Activated CD4-positive, alpha-beta T cell treated with anti-CD3 and anti-CD28 coated beads, Interleukin-2, amount 50 U/mL, for 1 hour (primary cell): ENCODE measurements at regions not wholly inside any gene's neighbourhood (a gene's known extent, or its start where the extent isn't known, plus 50 kb on each side); places are given as distances from the start of the nearest gene placed in this dataset.

ENCODE experiments used
- DNase-seq: peaks from one replicate; pipeline ENCODE4 v3.0.0-alpha.2; 2020

GRCh38 chr10:124301736-124302135, 117.0 kb downstream of the OAT start:
- no peak for DNase-seq

GRCh38 chr10:124300735-124301134, 118.0 kb downstream of the OAT start:
- DNase-seq: no peak

- no peak for DNase-seq
Observed at GRCh38 chr10:124300224-124300623, 118.5 kb downstream of the OAT start.

- no peak for DNase-seq
Observed at GRCh38 chr10:124299696-124300095, 119.0 kb downstream of the OAT start.

GRCh38 chr10:124298891-124299290, 119.8 kb downstream of the OAT start:
- no peak for DNase-seq

- DNase-seq: no peak
Observed at GRCh38 chr10:124296813-124297788, 121.6 kb downstream of the OAT start.

GRCh38 chr10:124296121-124296812, 122.5 kb downstream of the OAT start:
- DNase-seq: no peak

GRCh38 chr10:124294811-124295770, 123.6 kb downstream of the OAT start:
- DNase-seq: no peak

GRCh38 chr10:124293616-124294449, 124.9 kb downstream of the OAT start:
- no peak for DNase-seq

- no peak for DNase-seq
Observed at GRCh38 chr10:124292911-124293615, 125.7 kb downstream of the OAT start.

- no peak for DNase-seq
Observed at GRCh38 chr10:124291001-124291701, 127.6 kb downstream of the OAT start.

GRCh38 chr10:124289851-124290795, 128.6 kb downstream of the OAT start:
- no peak for DNase-seq

- no peak for DNase-seq
Observed at GRCh38 chr10:124288928-124289850, 129.5 kb downstream of the OAT start.

- DNase-seq: no peak
Observed at GRCh38 chr10:124288486-124288885, 130.2 kb downstream of the OAT start.

GRCh38 chr10:124287791-124288190, 130.9 kb downstream of the OAT start:
- DNase-seq: no peak

GRCh38 chr10:124287071-124287685, 131.5 kb downstream of the OAT start:
- no peak for DNase-seq

- no peak for DNase-seq
Observed at GRCh38 chr10:124286621-124287020, 132.1 kb downstream of the OAT start.
